Loucy (cell line): ENCODE measurements at regions not wholly inside any gene's neighbourhood (a gene's known extent, or its start where the extent isn't known, plus 50 kb on each side); places are given as distances from the start of the nearest gene placed in this dataset.

Source experiments
- H2AFZ ChIP-seq: fragments of 200-600 bp; sonication (generic); 2 replicates; pipeline ENCODE4 v1.6.0; 2016; ENCODE audit warnings: antibody characterized with exemption, mild to moderate bottlenecking, low read length, moderate library complexity
- H3F3A ChIP-seq: fragments of 200-600 bp; 2 replicates; pipeline ENCODE4 v1.6.0; 2016; ENCODE audit warnings: antibody characterized with exemption, low read depth, mild to moderate bottlenecking
- H3K27me3 ChIP-seq: fragments of 200-600 bp; sonication (generic); 2 replicates; pipeline ENCODE4 v1.6.1; 2014; ENCODE audit warnings: low read length, mild to moderate bottlenecking; ENCODE audit not compliant: insufficient read depth, poor library complexity, severe bottlenecking
- H3K36me3 ChIP-seq: fragments of 200-600 bp; sonication (generic); 2 replicates; pipeline ENCODE4 v1.6.1; 2016; ENCODE audit warnings: low read length; ENCODE audit not compliant: insufficient read depth
- H3K4me1 ChIP-seq: fragments of 200-600 bp; sonication (generic); 2 replicates; pipeline ENCODE4 v1.5.1; 2014; ENCODE audit warnings: low read length, mild to moderate bottlenecking; ENCODE audit not compliant: insufficient read depth, poor library complexity, severe bottlenecking
- H3K4me2 ChIP-seq: fragments of 200-600 bp; sonication (generic); 2 replicates; pipeline ENCODE4 v1.6.0; 2014; ENCODE audit warnings: antibody characterized with exemption, low read length, low read depth, mild to moderate bottlenecking; ENCODE audit not compliant: poor library complexity, severe bottlenecking
- H3K4me3 ChIP-seq: fragments of 200-600 bp; sonication (generic); 2 replicates; pipeline ENCODE4 v1.5.1; 2014; ENCODE audit warnings: low read length, mild to moderate bottlenecking, mixed read lengths; ENCODE audit not compliant: poor library complexity, severe bottlenecking
- H3K79me2 ChIP-seq: fragments of 200-600 bp; sonication (generic); 2 replicates; pipeline ENCODE4 v1.6.1; 2014; ENCODE audit warnings: low read length; ENCODE audit not compliant: insufficient read depth
- H3K9ac ChIP-seq: fragments of 200-600 bp; sonication (generic); 2 replicates; pipeline ENCODE4 v1.6.0; 2014; ENCODE audit warnings: mild to moderate bottlenecking, low read depth, low read length, moderate library complexity; ENCODE audit not compliant: poor library complexity, severe bottlenecking
- H3K9me2 ChIP-seq: fragments of 200-600 bp; sonication (generic); replicated peaks from 2 replicates; pipeline ENCODE4 v1.6.1; 2016; ENCODE audit warnings: low read depth, low read length, mixed read lengths
- H3K9me3 ChIP-seq: fragments of 200-600 bp; sonication (generic); 2 replicates; pipeline ENCODE4 v1.6.1; 2014; ENCODE audit warnings: mild to moderate bottlenecking, antibody characterized with exemption, low read length, low read depth; ENCODE audit not compliant: insufficient read depth
- H4K20me1 ChIP-seq: fragments of 200-600 bp; sonication (generic); 2 replicates; pipeline ENCODE4 v1.6.0; 2014; ENCODE audit warnings: antibody characterized with exemption, low read length, mild to moderate bottlenecking; ENCODE audit not compliant: insufficient read depth, poor library complexity, severe bottlenecking
- CTCF ChIP-seq: fragments of 200-600 bp; sonication (generic); conservative IDR thresholded peaks from 2 replicates; pipeline ENCODE4 v1.5.1; 2014; ENCODE audit warnings: mild to moderate bottlenecking, antibody characterized with exemption, low read length
- EZH2phosphoT487 ChIP-seq: fragments of 200-600 bp; IDR thresholded peaks from 2 replicates; pipeline ENCODE4 v1.6.1; 2018; ENCODE audit warnings: antibody characterized with exemption, mild to moderate bottlenecking, moderate library complexity, borderline replicate concordance

GRCh38 chr1:88474555-88475304 lies 209.3 kb upstream of the PKN2 start:
- TF ChIP-seq EZH2phosphoT487 (no peak), CTCF (no peak)
- no peaks in the 10 kb centered on the region for H3K9me3 ChIP-seq

GRCh38 chr1:88484881-88485280 lies 199.2 kb upstream of the PKN2 start:
- no peak overlapping the region for H3K4me2 ChIP-seq
- H3K79me2 ChIP-seq: no peaks in the 10 kb centered on the region
- H3K4me3 ChIP-seq: no peak overlapping the region
- TF ChIP-seq CTCF: no peak
- no peak for TF ChIP-seq EZH2phosphoT487
- no peaks in the 10 kb centered on the region for H3K9me2 ChIP-seq
- H3K27me3 ChIP-seq: no peaks in the 10 kb centered on the region
- H3K36me3 ChIP-seq: no peaks in the 10 kb centered on the region
- H3F3A ChIP-seq: no peaks in the 10 kb centered on the region
- no peaks in the 10 kb centered on the region for H3K4me1 ChIP-seq
- H3K9me3 ChIP-seq: no peaks in the 10 kb centered on the region
- H3K9ac ChIP-seq: no peak overlapping the region
- no peak overlapping the region for H2AFZ ChIP-seq
- no peaks in the 10 kb centered on the region for H4K20me1 ChIP-seq

More at GRCh38 chr1:88474555-88475304, 209.3 kb upstream of the PKN2 start:
- H3F3A ChIP-seq: no peaks in the 10 kb centered on the region
- no peak overlapping the region for H2AFZ ChIP-seq
- no peaks in the 10 kb centered on the region for H4K20me1 ChIP-seq
- H3K4me2 ChIP-seq: no peak overlapping the region
- H3K27me3 ChIP-seq: no peaks in the 10 kb centered on the region
- no peak overlapping the region for H3K9ac ChIP-seq
- no peaks in the 10 kb centered on the region for H3K9me2 ChIP-seq
- no peak overlapping the region for H3K4me3 ChIP-seq
- no peaks in the 10 kb centered on the region for H3K79me2 ChIP-seq
- no peaks in the 10 kb centered on the region for H3K4me1 ChIP-seq
- H3K36me3 ChIP-seq: no peaks in the 10 kb centered on the region

- no peaks in the 10 kb centered on the region for H3K4me1 ChIP-seq
- no peak overlapping the region for H2AFZ ChIP-seq
- H3K9me2 ChIP-seq: no peaks in the 10 kb centered on the region
- no peaks in the 10 kb centered on the region for H3K9me3 ChIP-seq
- H3K79me2 ChIP-seq: no peaks in the 10 kb centered on the region
- no peaks in the 10 kb centered on the region for H3F3A ChIP-seq
- no peaks in the 10 kb centered on the region for H3K27me3 ChIP-seq
- no peaks in the 10 kb centered on the region for H3K36me3 ChIP-seq
- no peak overlapping the region for H3K4me3 ChIP-seq
- no peak overlapping the region for H3K9ac ChIP-seq
- H3K4me2 ChIP-seq: no peak overlapping the region
- TF ChIP-seq CTCF (no peak), EZH2phosphoT487 (no peak)
- no peaks in the 10 kb centered on the region for H4K20me1 ChIP-seq
These were observed 195.8 kb upstream of the PKN2 start for GRCh38 chr1:88488237-88488636.
